ENCODE measurements at regions not wholly inside any gene's neighbourhood (a gene's known extent, or its start where the extent isn't known, plus 50 kb on each side); places are given as distances from the start of the nearest gene placed in this dataset.
"Not testable (repeated sequence)": the region's sequence is repeated elsewhere in the genome, so short reads cannot be mapped to it uniquely, and the experiment has no call there.

GRCh38 chr13:58935689-58936088 lies 1228.0 kb downstream of the DIAPH3 start:
- no peak for DNase-seq

DNA sequence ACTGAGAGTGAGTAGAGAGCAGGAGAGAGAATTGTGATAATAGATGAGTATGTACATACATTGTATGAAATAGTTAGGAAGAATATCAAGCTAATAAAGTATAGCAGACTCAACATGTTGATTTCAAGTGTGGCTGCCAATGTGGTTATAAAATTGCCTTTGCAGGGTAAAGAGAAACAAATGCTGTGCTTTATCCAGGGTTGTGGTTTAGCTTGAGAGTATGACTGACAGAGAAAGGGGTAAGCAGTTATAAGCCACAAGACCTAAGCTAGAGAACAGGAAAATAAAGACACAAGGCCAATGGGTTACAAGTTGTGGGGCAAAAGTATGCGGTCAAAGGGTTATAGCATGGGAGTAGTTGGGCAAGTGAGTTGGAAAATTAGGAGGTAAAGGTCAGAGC lies 1217.5 kb downstream of the DIAPH3 start:
- DNase-seq, result no peak

DNA sequence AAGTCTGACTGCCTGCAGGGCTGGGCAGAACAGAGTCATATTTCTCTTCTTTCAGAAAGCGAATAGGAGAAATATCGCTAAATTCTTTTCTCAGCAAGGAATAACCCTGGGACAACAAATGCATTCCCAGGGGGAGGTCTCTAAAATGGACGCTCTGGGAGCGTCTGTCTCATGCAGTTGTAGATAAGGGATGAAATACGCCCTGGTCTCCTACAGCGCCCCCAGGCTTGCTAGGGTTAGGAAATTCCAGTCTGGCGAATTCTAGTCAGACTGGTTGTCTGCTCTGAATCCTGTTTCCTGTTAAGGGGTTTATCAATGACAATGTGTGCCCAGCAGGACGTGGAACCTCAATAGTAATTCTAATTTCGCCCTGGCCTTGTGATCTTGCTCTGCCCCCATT lies 1214.1 kb downstream of the DIAPH3 start:
- no peak for DNase-seq

DNA sequence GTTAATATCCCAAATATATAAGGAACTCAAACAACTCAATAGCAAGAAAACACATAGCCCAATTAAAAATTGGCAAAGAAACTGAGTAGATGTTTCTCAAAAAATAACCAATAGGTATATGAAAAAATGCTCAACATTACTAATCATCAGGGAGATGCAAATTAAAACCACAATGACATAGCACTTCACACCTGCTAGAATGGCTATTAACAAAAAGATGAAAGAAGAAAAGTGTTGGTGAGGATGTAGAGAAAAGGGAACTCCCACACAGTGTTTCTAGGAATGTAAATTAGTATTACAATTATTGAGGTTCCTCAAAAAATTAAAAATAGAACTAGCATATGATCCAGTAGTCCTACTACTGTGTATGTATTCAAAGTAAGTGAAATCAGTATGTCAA lies 1212.8 kb downstream of the DIAPH3 start:
- DNase-seq, result no peak

DNA sequence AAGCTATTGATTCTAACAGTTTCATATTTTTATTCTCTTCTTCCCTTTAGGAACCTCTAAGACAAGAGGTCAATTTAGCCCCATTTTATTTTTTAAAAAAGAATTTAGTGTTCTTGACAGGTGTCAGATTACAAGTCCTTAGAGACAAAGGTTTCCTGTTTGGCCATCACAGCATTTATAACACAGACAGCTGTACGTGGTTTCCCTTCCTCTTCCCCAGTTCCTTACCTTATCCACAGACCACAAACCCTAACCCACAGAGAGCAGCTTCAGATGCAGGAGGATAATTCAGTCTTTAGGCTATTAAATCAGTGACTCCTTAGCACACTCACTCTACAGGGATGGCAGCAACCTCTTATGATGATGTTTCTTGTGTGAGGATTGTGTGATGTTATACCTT lies 1210.1 kb downstream of the DIAPH3 start:
- no peak for DNase-seq

DNA sequence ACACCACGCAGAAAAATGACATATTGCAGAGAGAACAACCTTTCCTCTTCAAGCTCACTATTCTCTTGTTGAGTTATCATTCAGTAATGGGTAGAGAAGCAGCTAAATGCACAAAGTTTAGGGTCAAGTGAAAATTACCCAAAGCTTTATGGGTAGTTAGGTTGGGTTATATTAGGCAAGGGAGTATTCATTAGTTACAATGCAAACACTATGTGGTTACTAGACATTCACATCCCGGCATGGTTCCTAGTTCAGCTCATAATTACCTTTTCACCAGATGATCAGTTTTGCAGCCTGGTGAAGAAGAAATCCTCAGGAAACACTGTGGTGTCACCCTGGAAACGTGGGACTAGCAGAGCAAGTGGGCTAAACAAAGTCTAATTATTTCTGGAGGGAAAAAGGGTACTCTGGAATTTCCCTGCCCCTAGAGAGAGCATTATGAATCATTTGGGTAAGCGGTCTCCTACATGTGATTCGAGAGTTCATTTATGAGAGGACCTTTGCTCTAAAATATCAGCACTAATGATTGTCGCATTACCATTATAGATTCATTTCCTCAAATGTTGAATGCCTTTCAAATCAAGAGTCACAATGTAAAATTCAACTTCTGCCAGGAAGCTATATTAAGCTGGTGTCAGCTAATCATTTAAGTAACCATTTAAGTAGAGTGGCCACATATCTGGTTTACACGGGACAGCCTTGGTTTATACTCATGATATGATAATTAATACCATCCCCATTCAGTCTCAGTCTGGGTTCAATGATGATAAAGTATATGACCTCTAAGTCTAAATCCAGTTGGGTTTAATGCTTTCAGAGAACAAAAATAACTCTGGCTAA lies 1208.0 kb downstream of the DIAPH3 start:
- DNase-seq, result no peak

DNA sequence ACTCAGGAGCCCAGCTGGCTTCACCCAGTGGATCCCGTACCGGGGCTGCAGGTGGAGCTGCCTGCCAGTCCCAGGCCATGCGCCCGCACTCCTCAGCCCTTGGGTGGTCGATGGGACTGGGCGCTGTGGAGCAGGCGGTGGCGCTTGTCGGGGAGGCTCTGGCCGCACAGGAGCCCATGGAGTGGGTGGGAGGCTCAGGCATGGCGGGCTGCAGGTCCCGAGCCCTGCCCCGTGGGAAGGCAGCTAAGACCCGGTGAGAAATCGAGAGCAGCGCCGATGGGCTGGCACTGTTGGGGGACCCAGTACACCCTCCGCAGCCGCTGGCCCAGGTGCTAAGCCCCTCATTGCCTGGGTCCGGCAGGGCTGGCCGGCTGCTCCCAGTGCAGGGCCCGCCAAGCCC lies 1205.6 kb downstream of the DIAPH3 start:
- DNase-seq, result not testable (repeated sequence)

GRCh38 chr13:58960888-58961287 lies 1202.8 kb downstream of the DIAPH3 start:
- DNase-seq, result no peak

DNA sequence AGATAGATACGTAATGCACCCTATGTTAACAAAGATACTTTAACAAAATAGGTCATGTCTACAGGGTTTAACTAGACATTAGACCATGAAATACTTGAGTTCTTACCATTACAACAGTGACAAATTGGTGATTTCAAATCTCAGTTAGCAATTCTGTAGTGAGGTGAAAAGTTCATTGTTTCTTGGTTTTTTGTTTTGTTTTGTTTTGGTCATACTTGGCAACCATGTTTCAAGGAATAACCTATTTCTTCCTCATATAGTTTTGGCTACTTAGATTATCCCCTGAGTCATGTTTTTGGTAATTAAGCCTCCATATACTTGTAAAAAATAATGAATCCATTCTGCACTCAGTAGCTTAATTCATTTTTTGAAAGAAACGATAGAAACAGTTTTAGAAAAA lies 1200.4 kb downstream of the DIAPH3 start:
- DNase-seq, result no peak

DNA sequence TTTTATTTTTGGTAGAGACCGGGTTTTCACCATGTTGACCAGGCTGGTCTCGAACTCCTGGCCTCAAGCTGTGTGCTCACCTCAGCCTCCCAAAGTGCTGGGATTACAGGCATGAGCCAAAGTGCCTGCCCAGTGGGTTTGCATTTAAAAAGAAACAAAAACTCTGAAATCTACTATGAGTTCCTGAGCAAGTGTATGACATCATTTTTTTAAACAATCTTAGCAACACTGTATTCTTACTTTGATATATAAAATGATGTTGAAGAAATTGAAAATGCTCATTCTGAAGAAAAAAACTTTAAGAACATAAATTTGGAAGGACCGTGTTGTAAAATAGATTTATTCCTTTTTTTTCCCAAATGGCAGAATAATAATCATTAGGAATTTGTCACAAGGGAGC lies 1199.7 kb downstream of the DIAPH3 start:
- DNase-seq, result no peak

GRCh38 chr13:58977085-58977484 lies 1186.6 kb downstream of the DIAPH3 start:
- DNase-seq, result no peak

DNA sequence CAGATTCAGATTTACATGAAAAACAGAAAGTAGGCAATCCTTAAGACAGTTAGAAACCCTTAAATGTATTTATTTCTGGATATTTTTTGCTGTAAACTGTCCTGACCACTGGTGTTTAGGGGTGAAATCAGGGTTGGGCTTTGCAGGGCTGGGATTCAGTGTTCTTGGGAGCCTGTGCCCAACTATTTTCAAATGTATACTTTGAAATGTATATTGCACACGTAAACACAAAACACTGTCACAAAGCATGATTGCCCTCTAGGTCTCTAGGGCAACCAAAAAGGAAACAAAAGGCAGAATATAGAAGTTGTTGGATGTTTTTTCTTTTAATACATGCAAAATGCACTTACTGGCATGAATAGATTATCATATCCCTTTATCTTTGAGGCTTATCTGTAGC lies 1185.4 kb downstream of the DIAPH3 start:
- no peak for DNase-seq

DNA sequence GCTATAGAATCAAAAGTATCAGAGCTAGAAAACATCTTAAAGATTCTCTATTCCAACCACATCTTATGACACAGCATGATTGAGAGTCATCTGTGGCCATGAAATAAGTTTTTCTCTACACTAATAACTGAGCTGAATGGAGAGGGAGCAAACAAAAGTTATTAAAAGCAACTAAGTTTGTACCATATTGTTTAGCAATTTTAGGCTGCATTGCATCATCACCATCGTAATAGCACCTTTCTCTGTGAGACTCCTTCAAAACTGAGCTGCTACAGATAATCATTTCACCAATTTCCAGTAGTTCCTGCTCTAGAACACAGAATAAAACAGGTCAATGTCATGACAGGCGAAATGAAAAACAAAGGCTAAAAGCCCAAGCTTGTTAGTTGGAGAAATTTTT lies 1183.9 kb downstream of the DIAPH3 start:
- DNase-seq, result no peak

DNA sequence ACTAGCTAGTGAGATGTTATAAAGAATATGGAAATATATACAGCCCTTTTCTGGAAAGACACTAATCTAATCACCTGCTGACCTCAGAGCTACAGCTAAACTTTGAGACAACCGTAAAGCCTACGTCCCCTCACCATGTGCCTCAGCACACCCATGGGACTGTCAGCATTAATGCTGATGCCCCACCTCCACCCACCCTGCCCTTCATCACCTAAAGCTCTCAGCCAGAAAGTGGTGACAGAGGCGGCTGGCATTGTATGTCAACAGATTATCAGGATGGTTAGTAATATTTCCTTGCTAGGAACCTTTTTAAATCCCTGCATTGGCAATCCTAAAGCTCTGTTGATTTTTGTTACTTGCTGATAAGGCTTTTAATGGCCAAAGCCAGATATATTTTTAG lies 1177.9 kb downstream of the DIAPH3 start:
- DNase-seq, result no peak

DNA sequence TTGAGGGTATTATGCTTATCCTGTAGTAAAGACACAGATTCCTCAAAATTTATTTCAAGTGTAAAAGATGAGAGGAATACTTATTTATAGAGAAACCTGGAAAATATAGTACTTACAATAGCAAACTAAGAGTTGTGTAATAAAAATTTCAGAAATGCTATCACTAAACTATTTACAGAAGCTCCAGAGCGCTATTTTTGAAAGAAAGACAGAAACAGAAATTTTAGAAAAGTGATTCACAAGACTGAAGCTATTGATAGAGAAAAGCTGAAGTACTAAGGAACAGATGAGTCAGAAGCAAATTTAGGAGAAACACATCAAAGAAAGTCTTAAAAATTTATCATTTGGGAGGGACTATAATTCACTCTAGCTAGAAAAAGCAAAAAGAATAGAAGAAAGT lies 1174.2 kb downstream of the DIAPH3 start:
- DNase-seq, result no peak

DNA sequence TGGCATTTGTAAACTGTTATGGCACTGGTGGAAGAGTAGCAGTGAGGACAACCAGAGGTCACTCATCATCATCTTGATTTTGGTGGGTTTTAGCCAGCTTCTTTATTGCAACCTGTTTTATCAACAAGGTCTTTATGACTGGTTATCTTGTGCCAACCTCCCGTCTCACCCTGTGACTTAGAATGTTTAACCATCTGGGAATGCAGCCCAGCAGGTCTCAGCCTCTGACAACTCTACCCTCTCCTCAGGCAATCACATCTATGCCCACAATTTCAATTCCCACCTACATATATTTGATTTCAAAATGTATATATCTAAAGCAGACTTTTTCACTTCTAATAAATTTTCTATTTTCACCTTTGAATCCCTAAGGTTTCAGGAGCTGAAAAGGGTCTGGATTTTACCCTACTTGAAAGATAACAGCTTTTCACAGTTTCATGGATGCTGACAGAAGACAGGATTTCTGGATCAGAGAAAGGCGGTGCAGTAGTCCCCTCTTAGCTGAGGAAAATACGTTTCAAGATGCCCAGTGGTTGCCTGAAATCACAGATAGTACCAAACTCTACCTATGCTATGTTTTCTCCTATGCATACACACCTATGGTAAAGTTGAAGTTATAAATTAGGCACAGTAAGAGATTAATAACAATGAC lies 1171.8 kb downstream of the DIAPH3 start:
- DNase-seq, result no peak

DNA sequence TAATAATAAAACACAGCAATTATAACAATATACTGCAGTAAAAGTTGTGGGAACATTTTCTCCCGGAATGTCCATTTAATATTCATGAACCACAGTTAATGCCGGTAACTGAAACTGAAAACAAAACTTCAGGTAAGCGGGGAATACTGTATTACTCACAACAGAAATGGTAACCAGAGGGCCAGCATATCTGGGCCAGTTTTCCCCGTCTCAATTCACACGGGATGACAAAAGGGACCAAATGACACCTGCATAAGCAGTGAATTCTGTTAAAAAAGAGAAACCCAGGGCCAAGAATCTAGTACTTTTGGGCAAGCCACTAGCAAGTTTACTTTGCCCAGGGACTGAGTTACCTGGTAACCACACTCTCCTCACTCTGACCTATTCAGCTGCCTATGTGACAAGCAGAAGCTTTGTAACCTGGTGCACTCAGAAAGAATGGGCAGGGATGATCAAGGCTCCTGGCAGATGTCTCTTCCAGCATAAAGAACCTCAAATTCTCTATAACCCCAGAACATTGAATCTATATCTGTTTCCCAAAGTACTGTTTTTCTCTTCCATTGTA lies 1171.2 kb downstream of the DIAPH3 start:
- DNase-seq, result no peak

DNA sequence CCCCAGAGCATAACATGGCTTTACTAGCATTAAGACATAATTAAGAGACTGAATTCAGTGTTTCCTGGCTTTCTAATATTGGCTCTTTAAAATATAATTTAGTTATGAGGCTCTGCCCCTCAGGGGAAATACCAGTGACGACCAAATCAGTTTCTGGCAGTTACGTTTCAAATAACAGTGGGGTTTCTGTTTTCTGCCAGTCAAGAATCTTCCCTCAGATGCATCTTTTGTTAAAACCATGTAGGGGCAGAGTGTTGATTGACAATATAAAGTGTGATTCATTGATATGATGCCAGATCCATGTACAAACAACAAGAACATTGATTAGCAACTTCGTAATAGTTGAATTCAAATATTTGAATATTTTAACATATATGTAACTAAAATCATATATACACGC lies 1169.7 kb downstream of the DIAPH3 start:
- no peak for DNase-seq

DNA sequence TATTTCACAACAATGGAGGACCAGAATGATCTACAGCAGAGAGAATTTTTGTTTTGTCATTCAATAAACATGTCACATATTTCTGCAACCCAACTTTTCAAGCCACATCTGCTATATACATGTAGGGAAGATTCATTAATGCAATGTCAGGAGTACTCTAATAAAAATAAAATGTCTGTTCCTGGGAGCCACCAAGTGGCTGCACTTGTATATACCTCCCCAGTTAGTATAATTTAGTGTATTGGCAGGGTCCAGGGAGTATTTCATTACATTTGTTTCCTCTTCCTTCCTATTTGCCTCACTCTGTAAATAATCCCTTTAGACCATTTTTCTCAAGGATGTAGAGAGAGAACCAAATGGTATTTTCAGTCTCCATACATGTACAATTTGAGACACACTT lies 1169.0 kb downstream of the DIAPH3 start:
- DNase-seq, result no peak

DNA sequence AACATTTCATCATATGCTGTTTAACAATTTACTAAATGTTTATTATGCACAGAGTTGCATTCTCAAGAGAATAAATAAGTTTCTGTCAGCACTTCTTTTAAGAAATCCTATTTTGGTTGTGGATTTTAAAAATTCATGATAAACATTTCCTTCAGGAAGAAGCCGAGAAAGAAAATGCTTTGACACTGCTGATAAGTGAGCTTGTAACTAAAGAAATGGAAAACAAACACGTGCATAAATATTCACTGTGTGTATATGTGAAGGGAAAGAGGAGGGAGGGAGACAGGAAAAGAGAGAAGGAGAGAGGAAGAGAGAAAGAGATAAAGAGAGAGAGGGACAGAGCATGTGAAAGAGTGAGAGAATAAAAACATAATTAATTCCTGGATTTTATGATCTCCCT lies 1165.0 kb downstream of the DIAPH3 start:
- no peak for DNase-seq

- DNase-seq, result no peak
Observed at GRCh38 chr13:58999851-59000250, 1163.9 kb downstream of the DIAPH3 start.

DNA sequence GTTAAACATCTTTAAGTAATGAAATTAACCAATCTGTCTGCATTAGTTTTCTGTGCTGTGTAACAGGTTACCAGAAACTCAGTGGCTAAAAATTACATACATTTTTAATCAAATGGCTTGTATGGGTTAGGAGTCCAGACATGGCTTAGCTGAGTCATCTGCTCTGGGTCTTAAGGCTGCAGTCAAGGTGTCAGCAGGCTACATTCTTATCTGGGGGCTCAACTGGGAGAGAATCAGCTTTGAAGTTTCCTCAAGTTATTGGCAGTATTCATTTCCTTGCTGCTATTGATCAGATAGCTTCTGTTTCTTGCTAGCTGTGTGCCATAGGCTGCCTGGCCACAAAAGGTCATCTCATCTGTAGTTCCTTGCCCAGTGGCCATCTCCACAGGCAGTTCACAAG lies 1163.0 kb downstream of the DIAPH3 start:
- DNase-seq, result no peak

DNA sequence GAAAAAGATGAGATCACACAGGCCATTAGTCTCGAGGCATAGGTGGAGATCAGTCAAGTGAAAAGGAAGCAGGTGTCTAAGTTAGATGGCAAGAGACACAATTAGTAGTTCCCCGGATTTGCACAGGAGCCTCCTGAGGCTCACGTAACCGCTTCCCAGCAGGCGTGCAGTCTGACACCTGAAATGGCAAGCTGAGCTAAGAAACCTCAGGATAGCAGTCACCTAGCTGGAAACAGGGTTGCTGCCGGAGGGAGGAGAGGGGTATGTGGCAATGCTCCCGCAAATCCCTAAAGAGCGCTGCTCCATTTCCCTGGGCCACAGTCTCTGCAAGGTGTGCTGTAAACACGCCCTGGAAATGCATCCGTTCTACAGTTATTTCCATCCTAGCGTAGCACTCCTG lies 1151.0 kb downstream of the DIAPH3 start:
- DNase-seq, result peak; percentile 65

DNA sequence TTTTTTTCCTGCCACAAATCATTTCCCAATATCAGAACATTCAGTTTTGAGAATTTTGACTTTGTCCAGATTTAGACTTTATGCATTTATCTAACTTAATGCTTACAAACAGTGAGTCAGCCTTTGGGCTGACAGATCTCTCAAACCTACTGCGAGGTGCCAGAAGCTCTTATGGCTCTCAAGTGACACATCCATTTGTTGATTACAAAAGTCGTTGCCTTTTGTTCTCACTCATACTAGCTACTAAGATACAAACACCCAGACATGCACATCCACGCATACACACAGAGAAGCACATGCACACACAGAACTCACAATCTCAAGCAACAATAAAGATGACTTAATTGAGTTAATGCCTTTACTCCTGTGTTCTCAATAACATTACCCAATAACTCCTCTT lies 1147.5 kb downstream of the DIAPH3 start:
- no peak for DNase-seq

Data from NCI-H2107 (cell line).